ENCODE measurements at regions not wholly inside any gene's neighbourhood (a gene's known extent, or its start where the extent isn't known, plus 50 kb on each side); places are given as distances from the start of the nearest gene placed in this dataset.

GRCh38 chr7:54847921-54848320 lies 88.9 kb upstream of the SEC61G start:
- TF ChIP-seq CTCF (conservative IDR thresholded peaks at IDR 0.05 in 1 of 2, IDR thresholded peaks at IDR 0.05 in 1 of 2; ENCODE audit: low read depth in 1 of 2, low read length in 2 of 2) (no peak), EZH2 (IDR thresholded peaks at IDR 0.05; ENCODE audit: low read length, missing control alignments) (no peak)

Data from fibroblast of lung (primary cell).